Neural crest cell (in vitro differentiated cells): ENCODE measurements at regions not wholly inside any gene's neighbourhood (a gene's known extent, or its start where the extent isn't known, plus 50 kb on each side); places are given as distances from the start of the nearest gene placed in this dataset.

Experiments used
- DNase-seq: peaks from one replicate; pipeline ENCODE4 v3.0.0; 2021; ENCODE audit warnings: low read depth, mixed read lengths, low spot score
- H3K27ac Mint-ChIP-seq: one replicate; pipeline ENCODE4 v1.8.0; 2021; ENCODE audit warnings: mild to moderate bottlenecking, mixed read lengths; ENCODE audit not compliant: unreplicated experiment
- H3K27me3 Mint-ChIP-seq: 2 replicates; pipeline ENCODE4 v1.8.0; 2021; ENCODE audit warnings: low read depth, mild to moderate bottlenecking, mixed read lengths
- H3K36me3 Mint-ChIP-seq: 2 replicates; pipeline ENCODE4 v1.8.0; 2021; ENCODE audit warnings: low read depth, mild to moderate bottlenecking, mixed read lengths
- H3K4me1 Mint-ChIP-seq: 2 replicates; pipeline ENCODE4 v1.8.0; 2021; ENCODE audit warnings: mixed read lengths
- H3K4me3 Mint-ChIP-seq: one replicate; pipeline ENCODE4 v1.8.0; 2021; ENCODE audit warnings: mild to moderate bottlenecking, mixed read lengths
- H3K9me3 Mint-ChIP-seq: 2 replicates; pipeline ENCODE4 v1.8.0; 2021; ENCODE audit warnings: mixed read lengths
- CTCF ChIP-seq: fragments of 200-600 bp; sonication (generic); conservative IDR thresholded peaks from 2 replicates; pipeline ENCODE4 v1.5.0; 2021; ENCODE audit warnings: antibody characterized with exemption, mild to moderate bottlenecking

GRCh38 chr4:90074322-90074886, 52.8 kb upstream of the CCSER1 start:
- TF ChIP-seq CTCF, result no peak
- no peak overlapping the region for H3K4me3 Mint-ChIP-seq
- peaks cover 25% of the 10 kb centered on the region for H3K4me1 Mint-ChIP-seq
- H3K27ac Mint-ChIP-seq, result no peak overlapping the region
- no peaks in the 10 kb centered on the region for H3K27me3 Mint-ChIP-seq
- no peaks in the 10 kb centered on the region for H3K36me3 Mint-ChIP-seq
- no peak for DNase-seq
- H3K9me3 Mint-ChIP-seq, result no peaks in the 10 kb centered on the region
